ENCODE measurements at regions not wholly inside any gene's neighbourhood (a gene's known extent, or its start where the extent isn't known, plus 50 kb on each side); places are given as distances from the start of the nearest gene placed in this dataset.

GRCh38 chr10:61605221-61605620 is 57.5 kb upstream of the CABCOCO1 start:
- no peaks in the 10 kb centered on the region for H3K27me3 ChIP-seq (ENCODE audit: insufficient read depth, low read length)
- ChIA-PET POLR2A (no interaction called here), RAD21 (ENCODE audit: low non-redundant PET in 1 of 2, low total read pairs in 2 of 2, uncharacterized antibody in 2 of 2, unreplicated experiment in 2 of 2) (no interaction called here), CTCF (no interaction called here)
- TF ChIP-seq ZBTB33 (IDR thresholded peaks at IDR 0.05; ENCODE audit: extremely low read depth, insufficient replicate concordance, low read length) (no peak), RAD21 (IDR thresholded peaks at IDR 0.05; ENCODE audit: low read depth) (no peak), EZH2 (IDR thresholded peaks at IDR 0.05) (no peak), CEBPB (IDR thresholded peaks at IDR 0.05; ENCODE audit: low read depth) (no peak), SP1 (IDR thresholded peaks at IDR 0.05; ENCODE audit: low read depth) (no peak), JUND (IDR thresholded peaks at IDR 0.05) (no peak), ELF1 (IDR thresholded peaks at IDR 0.05; ENCODE audit: borderline replicate concordance, low read depth) (no peak), EZH2phosphoT487 (IDR thresholded peaks at IDR 0.05; ENCODE audit: borderline replicate concordance) (no peak), SRF (IDR thresholded peaks at IDR 0.05; ENCODE audit: low read depth) (no peak), CTCF (IDR thresholded peaks at IDR 0.05 in 2 of 3, conservative IDR thresholded peaks at IDR 0.05 in 1 of 3; ENCODE audit: borderline replicate concordance in 1 of 3, insufficient read depth in 1 of 3, low read depth in 2 of 3, low read length in 2 of 3) (no peak), TCF7L2 (IDR thresholded peaks at IDR 0.05; ENCODE audit: borderline replicate concordance, extremely low read depth, insufficient read depth, insufficient read length) (no peak), ZNF274 (IDR thresholded peaks at IDR 0.05; ENCODE audit: low read depth, low read length) (no peak), POLR2AphosphoS5 (IDR thresholded peaks at IDR 0.05; ENCODE audit: low read depth, low read length) (no peak)
- TF ChIP-seq, protein P1, sequence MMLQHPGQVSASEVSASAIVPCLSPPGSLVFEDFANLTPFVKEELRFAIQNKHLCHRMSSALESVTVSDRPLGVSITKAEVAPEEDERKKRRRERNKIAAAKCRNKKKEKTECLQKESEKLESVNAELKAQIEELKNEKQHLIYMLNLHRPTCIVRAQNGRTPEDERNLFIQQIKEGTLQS (IDR thresholded peaks at IDR 0.05): no peak
- H3K4me3 ChIP-seq (replicated peaks in 1 of 2; ENCODE audit: low read depth in 1 of 2, low read length in 2 of 2): no peak overlapping the region
- no peak overlapping the region for H3K4me2 ChIP-seq (ENCODE audit: low read length)
- no TSS peak for BruUV-seq (replicated peaks)
- no peak overlapping the region for H3K9ac ChIP-seq (ENCODE audit: low read length)
- intact Hi-C loops (cut with micrococcal nuclease): no loop called here
- H3K9me2 ChIP-seq (ENCODE audit: insufficient read depth): no peaks in the 10 kb centered on the region
- no peaks in the 10 kb centered on the region for H3K4me1 ChIP-seq (ENCODE audit: control insufficient read depth in 1 of 2, insufficient read depth in 2 of 2, low read length in 2 of 2)
- no peaks in the 10 kb centered on the region for H3K9me3 ChIP-seq (ENCODE audit: control insufficient read depth in 1 of 2, insufficient read depth in 1 of 2, low read depth in 1 of 2, low read length in 2 of 2)
- no peak for DNase-seq (ENCODE audit: low read depth, low spot score)
- no peak for ATAC-seq
- no peak overlapping the region for H3K27ac ChIP-seq (ENCODE audit: low read depth, low read length)
- no peak overlapping the region for H2AFZ ChIP-seq (ENCODE audit: low read depth, low read length, poor library complexity, severe bottlenecking)
- no peaks in the 10 kb centered on the region for H3K36me3 ChIP-seq (ENCODE audit: control insufficient read depth in 1 of 2, insufficient read depth in 2 of 2, low read length in 2 of 2)
- H3K79me2 ChIP-seq (ENCODE audit: insufficient read depth, low read length): no peaks in the 10 kb centered on the region
- no peaks in the 10 kb centered on the region for H4K20me1 ChIP-seq (ENCODE audit: insufficient read depth)

All from HCT116 (cell line).